ENCODE measurements at regions not wholly inside any gene's neighbourhood (a gene's known extent, or its start where the extent isn't known, plus 50 kb on each side); places are given as distances from the start of the nearest gene placed in this dataset.

DNA sequence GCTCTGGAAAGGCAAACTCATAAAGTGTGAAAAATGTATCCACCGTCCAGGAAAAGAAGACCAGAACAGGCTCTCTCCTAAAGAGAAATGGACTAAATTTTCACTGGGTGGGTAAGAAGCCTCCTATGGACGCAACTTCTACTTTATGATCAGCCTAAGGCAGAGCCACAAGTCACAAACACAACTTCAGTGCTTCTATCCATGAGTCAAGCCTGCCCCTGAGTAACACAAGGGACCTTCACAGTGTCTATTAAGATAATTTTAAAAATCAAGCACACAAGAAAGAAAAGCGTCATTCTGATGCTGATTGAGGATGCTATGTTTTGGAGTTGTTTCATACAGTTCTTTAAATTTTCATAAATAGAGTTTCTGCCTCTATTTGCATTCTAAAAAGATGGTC is 601.7 kb upstream of the ARID1B start:
- DNase-seq: no peak

GRCh38 chr6:156174031-156174890 is 602.9 kb upstream of the ARID1B start:
- DNase-seq: peak; percentile 32

GRCh38 chr6:156169371-156169770 is 607.8 kb upstream of the ARID1B start:
- DNase-seq: peak; percentile 38

DNA sequence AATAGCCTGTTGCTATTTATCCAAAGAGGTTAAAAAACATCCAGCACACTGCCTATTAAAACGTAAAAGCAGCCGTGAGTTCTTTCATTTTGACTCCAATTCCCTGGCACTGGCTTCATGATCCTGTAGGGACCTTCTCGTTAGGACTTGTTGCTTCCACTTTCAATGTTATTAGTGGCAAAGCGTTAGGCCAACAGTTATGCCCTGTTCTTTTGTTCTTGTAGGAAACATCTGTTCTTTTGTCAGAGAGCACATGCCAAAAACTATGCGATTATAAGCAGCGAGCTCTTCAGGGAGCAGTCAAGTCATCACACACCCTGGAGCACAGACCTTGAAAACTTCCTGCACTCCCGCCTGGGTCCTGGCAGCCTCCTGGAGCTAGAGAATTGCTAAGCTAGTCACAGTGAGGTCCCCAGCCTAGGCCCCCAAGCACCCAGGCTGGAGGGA is 609.5 kb upstream of the ARID1B start:
- DNase-seq: peak; percentile 29

DNA sequence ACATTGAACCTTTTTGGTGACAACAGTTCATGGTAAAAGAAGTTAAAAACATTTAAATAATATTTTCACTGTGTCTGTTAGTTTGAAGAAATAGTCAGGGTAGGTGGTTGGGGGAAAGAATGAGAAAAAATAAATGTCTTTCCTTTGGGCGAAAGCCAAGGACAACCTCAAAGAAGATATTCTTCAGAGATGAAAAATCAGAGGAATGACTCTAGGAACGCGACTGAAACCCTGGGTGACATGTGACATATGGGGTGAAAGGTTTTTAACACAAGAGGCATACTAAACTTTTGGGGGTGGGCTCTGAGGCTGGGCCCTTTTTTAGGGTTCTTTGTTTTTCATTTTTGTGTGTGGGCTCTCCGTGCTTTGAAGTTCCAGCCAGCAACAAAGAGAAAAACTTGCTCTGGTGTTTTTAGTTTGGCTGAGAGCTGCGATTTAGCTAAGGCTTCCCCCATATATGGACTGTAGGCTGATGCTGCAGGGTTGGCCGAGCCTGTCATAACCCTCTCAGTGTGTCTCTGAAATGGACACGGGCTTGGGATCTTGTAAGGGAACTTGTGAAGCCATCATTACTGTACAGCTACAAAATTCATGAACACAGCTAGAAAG is 610.1 kb upstream of the ARID1B start:
- DNase-seq: peak; percentile 66

- DNase-seq: no peak
These were observed 611.1 kb upstream of the ARID1B start for GRCh38 chr6:156166093-156166492.

- DNase-seq: no peak
These were observed 612.3 kb upstream of the ARID1B start for GRCh38 chr6:156164701-156165452.

DNA sequence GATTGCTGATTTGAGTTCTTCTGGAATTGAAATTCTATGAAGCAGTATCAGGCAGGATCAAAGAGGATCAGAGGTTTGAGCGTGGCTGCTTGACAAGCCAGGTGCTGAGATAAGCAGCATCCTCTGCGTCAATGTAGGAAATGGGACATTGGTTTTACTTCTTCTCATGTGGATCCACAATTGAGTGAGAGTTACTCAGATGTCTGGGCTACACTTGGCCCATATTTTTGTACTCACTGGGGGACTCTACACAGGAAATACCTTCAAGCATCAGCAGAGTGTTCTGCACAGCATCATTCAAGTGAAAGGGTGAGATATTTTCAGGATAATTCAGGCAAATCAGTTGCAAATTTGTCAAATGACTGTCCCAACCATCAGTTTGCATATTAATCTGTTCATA is 613.9 kb upstream of the ARID1B start:
- no peak for DNase-seq

DNA sequence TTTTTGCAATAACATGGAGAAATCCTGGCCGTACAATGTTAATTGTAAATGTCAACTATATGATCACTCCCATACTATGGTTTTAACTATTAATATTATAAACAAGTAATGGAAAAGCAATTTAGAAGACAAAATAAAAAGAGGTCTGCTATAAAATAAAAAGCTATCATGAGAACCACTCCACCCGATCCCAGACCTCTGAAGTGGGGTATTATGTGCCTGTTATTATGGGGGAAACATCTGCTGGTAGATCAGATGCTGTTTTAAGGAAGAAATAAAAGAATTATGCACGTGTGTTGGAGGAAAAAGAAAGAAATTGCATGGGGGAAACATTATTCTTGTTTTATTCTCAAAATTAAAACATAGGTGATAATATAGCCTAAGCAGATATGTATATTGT is 615.7 kb upstream of the ARID1B start:
- no peak for DNase-seq

DNA sequence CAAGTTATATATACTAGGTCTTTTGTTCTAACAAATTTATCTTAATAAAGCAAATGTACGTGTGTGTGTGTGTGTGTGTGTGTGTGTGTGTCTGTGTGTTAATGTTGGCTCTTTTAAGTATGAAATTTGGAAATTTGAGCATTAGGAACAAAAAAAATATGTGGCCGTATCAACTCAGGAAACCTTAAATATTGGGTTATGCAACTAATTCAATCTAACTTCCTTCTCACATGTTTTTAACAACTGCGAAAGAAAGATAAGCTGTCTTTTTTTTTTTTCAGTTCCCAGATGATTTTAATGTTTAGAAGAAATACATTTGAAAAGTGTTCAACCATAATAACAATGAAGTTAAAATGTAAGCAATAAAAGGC is 616.4 kb upstream of the ARID1B start:
- no peak for DNase-seq

GRCh38 chr6:156160007-156160794 is 617.0 kb upstream of the ARID1B start:
- DNase-seq: no peak

- no peak for DNase-seq
These were observed 622.3 kb upstream of the ARID1B start for GRCh38 chr6:156154896-156155295.

DNA sequence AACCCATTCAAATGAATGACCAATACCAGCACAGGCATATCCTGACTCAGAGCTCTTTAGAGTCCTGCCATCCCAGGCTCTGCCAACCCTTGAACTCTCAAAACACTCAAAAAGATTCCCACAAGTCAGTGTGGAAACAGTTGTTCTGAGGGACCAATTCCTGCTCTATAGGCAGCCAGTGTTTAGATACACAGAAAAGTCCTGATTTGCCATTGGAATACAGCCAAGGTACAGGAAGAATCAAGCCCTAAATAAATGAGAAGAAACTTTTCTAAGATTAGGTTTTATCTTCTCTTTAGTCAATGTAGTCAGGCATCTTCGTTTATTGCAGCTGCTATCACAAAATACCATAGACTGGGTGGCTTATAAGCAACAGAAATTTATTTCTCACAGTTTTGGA is 626.8 kb upstream of the ARID1B start:
- DNase-seq: no peak

DNA sequence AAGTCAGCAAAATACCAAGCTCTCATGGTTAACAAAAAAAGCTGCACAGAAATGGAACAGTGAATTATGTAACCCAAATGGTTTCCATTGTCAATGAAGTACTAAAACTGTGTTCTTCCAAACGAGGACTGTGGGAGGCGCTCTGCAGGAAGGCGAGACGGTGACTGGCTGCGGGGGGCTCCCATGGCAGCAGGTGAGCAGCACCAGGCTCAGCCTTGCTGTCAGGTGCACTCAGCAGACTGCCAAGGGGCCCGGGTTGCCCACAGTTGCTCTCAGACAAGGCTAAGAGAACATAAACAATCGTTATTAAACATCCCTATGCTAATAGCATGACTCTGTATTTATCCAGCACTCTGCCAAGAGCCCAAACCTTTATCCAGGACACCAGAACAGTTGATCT is 630.3 kb upstream of the ARID1B start:
- no peak for DNase-seq

GRCh38 chr6:156131221-156131903 is 645.8 kb upstream of the ARID1B start:
- DNase-seq: no peak

DNA sequence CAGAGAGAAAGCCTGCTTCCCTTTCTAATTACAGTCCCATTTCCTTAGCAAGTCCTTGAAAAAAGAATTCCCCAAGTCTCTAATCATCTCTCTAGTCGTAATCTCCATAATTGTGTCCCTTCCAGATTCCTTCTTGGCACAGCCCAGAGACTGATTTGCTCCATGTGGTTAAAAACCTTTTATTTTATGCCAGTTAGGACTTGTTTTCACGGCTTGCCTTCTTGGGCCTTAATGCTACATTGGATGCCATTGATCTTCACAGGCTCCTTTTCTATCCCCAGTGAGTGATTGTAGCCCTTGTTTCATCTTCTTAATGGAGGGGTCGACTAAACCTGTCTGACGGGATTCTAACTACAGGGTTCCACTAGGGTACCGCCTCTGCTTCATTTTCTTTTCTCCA is 650.6 kb upstream of the ARID1B start:
- DNase-seq: no peak

- DNase-seq: no peak
These were observed 651.3 kb upstream of the ARID1B start for GRCh38 chr6:156125844-156126243.

DNA sequence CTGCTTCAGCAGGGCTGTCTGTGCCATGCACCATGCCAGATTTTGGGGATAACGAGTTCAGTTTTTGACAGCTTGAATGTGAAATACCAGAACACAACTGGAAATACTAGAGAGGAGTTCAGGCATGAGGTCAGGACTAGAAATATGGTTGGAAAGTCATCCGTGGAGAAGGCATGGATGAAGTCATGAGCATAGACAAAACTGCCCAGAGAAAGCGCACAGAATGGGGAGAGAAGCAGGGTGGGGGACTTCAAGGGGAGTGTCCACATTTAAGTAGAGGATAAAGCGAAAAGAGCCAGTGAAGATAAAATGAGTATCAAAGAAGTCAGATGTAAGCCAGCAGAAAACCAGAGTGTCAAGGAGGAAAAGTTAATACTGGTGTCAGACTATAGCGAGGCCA is 653.4 kb upstream of the ARID1B start:
- DNase-seq: no peak

DNA sequence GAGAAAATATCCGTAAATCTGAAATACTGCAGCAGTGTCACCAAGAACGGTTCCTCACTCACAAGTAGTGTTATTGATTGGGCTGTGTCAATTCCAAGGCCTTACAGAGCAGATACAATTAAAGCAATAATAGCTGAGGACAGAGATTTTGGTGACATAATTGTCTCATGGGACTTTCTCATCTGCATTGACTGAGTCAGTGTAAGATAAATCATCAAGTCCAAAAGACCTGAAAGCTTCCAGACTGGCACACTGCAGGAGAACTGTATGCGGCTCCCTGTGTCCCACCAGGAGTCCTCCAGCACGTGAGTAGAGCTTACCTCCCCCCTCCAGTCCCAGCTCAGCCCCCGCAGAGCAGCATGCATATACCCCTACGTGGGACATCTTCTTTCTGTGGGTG is 655.2 kb upstream of the ARID1B start:
- DNase-seq: no peak

GRCh38 chr6:156114541-156114940 is 658.9 kb upstream of the NOX3 start:
- no peak for DNase-seq

DNA sequence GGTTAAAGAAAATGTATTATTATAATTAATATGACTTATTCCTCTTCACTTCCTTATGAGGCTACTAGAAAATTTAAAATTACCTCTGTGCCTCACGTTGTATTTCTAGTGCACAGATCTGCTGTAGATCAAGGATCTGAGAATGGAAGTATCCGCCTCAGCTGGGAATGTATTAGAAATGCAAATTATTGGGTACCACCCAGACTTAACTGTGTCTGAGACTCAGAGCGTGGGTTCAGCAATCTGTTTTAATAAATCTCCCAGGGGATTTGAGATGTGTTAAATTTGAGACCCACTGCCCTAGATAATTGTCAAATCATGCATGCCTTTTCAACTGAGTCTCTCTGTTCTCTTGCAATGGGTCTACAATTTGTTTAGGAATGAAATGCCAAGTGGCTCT is 658.0 kb upstream of the NOX3 start:
- no peak for DNase-seq

DNA sequence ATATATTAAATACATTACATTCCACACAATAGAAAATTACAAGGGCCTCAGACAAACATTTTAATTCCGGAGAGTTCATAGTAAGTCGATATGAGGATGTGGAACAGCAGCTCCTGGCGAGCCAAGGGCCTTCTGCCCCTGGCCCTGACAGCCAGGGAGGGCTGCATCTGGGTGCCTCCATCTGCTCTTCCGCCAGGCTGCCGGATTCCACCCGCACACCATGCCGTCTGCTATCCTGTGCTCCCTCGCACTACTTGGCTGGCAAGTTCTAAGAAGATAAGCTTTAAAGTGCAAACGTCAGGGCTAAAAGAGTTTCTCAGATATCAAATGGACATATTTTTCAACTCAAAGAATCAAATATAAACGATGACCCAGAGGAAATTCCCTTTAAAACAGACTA is 656.3 kb upstream of the NOX3 start:
- no peak for DNase-seq

Measured in fibroblast of skin of back (primary cell).